GM23338 (cell line): ENCODE measurements at regions not wholly inside any gene's neighbourhood (a gene's known extent, or its start where the extent isn't known, plus 50 kb on each side); places are given as distances from the start of the nearest gene placed in this dataset.

Experiments used
- CTCF ChIP-seq, 2 experiments: fragments of 200-600 bp in 1 of 2; sonication (generic) in 1 of 2; conservative IDR thresholded peaks; 2 replicates each; pipeline versions ENCODE4 v1.5.1 to v1.6.1; 2016 to 2017; ENCODE audit warnings: antibody characterized with exemption in 2 of 2, low read depth in 2 of 2, mild to moderate bottlenecking in 2 of 2, moderate library complexity in 1 of 2
- EZH2 ChIP-seq: fragments of 200-600 bp; sonication (generic); IDR thresholded peaks from one replicate; pipeline ENCODE4 v1.8.0; 2017; ENCODE audit warnings: antibody characterized with exemption, mild to moderate bottlenecking, low read depth; ENCODE audit not compliant: unreplicated experiment
- EZH2phosphoT487 ChIP-seq: fragments of 200-600 bp; sonication (generic); IDR thresholded peaks from one replicate; pipeline ENCODE4 v1.8.1; 2018; ENCODE audit warnings: antibody characterized with exemption; ENCODE audit not compliant: unreplicated experiment
- JUNB ChIP-seq: IDR thresholded peaks from one replicate; pipeline ENCODE4 v1.6.1; 2016; ENCODE audit warnings: antibody characterized with exemption; ENCODE audit not compliant: unreplicated experiment
- NANOG ChIP-seq: IDR thresholded peaks from 2 replicates; pipeline ENCODE4 v1.6.1; 2016; ENCODE audit warnings: antibody characterized with exemption, borderline replicate concordance
- POLR2AphosphoS5 ChIP-seq: IDR thresholded peaks from 2 replicates; pipeline ENCODE4 v1.6.1; 2016; ENCODE audit warnings: antibody characterized with exemption, low read depth
- STAT1 ChIP-seq: IDR thresholded peaks from one replicate; pipeline ENCODE4 v1.6.1; 2016; ENCODE audit warnings: antibody characterized with exemption; ENCODE audit not compliant: unreplicated experiment
- ZNF331 ChIP-seq: fragments of 250-450 bp; sonication (Bioruptor Pico); IDR thresholded peaks from 2 replicates; pipeline ENCODE4 v1.5.0; 2020; ENCODE audit warnings: low read depth, mild to moderate bottlenecking, moderate library complexity

GRCh38 chr1:81598623-81599022 is 202.1 kb upstream of the ADGRL2 start:
- TF ChIP-seq EZH2phosphoT487 (no peak), CTCF (conservative IDR thresholded peaks at IDR 0.05; ENCODE audit: low read depth in 2 of 2) (no peak), EZH2 (no peak), JUNB (no peak), POLR2AphosphoS5 (no peak), NANOG (no peak), ZNF331 (CRISPR knock-in tag) (no peak), STAT1 (no peak)
